Endothelial cell of umbilical vein (primary cell): ENCODE measurements at regions not wholly inside any gene's neighbourhood (a gene's known extent, or its start where the extent isn't known, plus 50 kb on each side); places are given as distances from the start of the nearest gene placed in this dataset.

Source experiments
- BruUV-seq: library from RNA; stranded (reverse); fragments of 400-500 nt; replicated peaks from 2 replicates; lab custom pipeline; 2021; lab: Mats Ljungman, UMichigan
- CTCF ChIA-PET: fragments of 300-600, 350-600 bp; sonication (Branson Sonifier 250); formaldehyde crosslinking; loops from one replicate; lab custom pipeline; 2021; ENCODE audit warnings: antibody characterized with exemption, inconsistent platforms; lab: Charles Lee
- POLR2A ChIA-PET: fragments of 300-600, 350-600 bp; sonication (Branson Sonifier 250); formaldehyde crosslinking; loops from one replicate; lab custom pipeline; 2021; ENCODE audit warnings: antibody characterized with exemption, inconsistent platforms; lab: Charles Lee
- DNase-seq: peaks from one replicate; pipeline ENCODE4 v3.0.0-alpha.2; 2011; ENCODE audit warnings: low read depth, low spot score
- FAIRE-seq: peaks from 2 replicates; lab custom pipeline; 2011; peaks lifted over from hg19 to GRCh38; lab: Jason Lieb, UNC
- H2AFZ ChIP-seq: 2 replicates; pipeline ENCODE4 v1.6.0; 2012; ENCODE audit warnings: low read depth, low read length, control low read depth, inconsistent platforms
- H3K27ac ChIP-seq: 2 replicates; pipeline ENCODE4 v1.5.1; 2011; ENCODE audit warnings: low read depth, mild to moderate bottlenecking, control low read depth, low read length, moderate library complexity; ENCODE audit not compliant: insufficient read depth
- H3K27me3 ChIP-seq, 2 experiments: 2 replicates each; pipeline versions ENCODE4 v1.6.0 to v1.6.1; 2011; ENCODE audit warnings: low read length in 2 of 2, mixed read lengths in 1 of 2; ENCODE audit not compliant: control insufficient read depth in 2 of 2, insufficient read depth in 2 of 2
- H3K36me3 ChIP-seq, 2 experiments: 2 replicates in 1 of 2; 3 replicates in 1 of 2; pipeline ENCODE4 v1.5.1; 2011; ENCODE audit warnings: low read length in 2 of 2, mild to moderate bottlenecking in 1 of 2, moderate library complexity in 1 of 2; ENCODE audit not compliant: control insufficient read depth in 2 of 2, insufficient read depth in 2 of 2; ENCODE audit errors: extremely low read depth in 1 of 2
- H3K4me1 ChIP-seq: 3 replicates; pipeline ENCODE4 v1.5.1; 2011; ENCODE audit warnings: mild to moderate bottlenecking, low read length; ENCODE audit not compliant: control insufficient read depth, insufficient read depth; ENCODE audit errors: extremely low read depth
- H3K4me2 ChIP-seq: 2 replicates; pipeline ENCODE4 v1.6.1; 2011; ENCODE audit warnings: low read length, control low read depth, mixed read lengths; ENCODE audit not compliant: insufficient read depth
- H3K4me3 ChIP-seq, 3 experiments: fragments of 200-600 bp in 1 of 3; sonication (generic), shearing (Covaris generic) in 1 of 3; replicated peaks in 1 of 3; 2 replicates each; pipeline ENCODE4 v1.5.1; 2011 to 2016; ENCODE audit warnings: control low read depth in 3 of 3, low read length in 3 of 3, mild to moderate bottlenecking in 2 of 3, inconsistent platforms in 1 of 3, low read depth in 1 of 3, moderate library complexity in 1 of 3; ENCODE audit not compliant: insufficient read depth in 1 of 3
- H3K79me2 ChIP-seq: 2 replicates; pipeline ENCODE4 v1.6.0; 2012; ENCODE audit warnings: low read length, inconsistent platforms; ENCODE audit not compliant: control insufficient read depth, insufficient read depth
- H3K9ac ChIP-seq: replicated peaks from 2 replicates; pipeline ENCODE3; 2011; ENCODE audit warnings: low read length, control low read depth; ENCODE audit not compliant: insufficient read depth; ENCODE audit errors: extremely low read depth
- H3K9me1 ChIP-seq: replicated peaks from 3 replicates; pipeline ENCODE4 v1.6.0; 2011; ENCODE audit warnings: mild to moderate bottlenecking, low read length; ENCODE audit not compliant: control insufficient read depth, insufficient read depth; ENCODE audit errors: extremely low read depth
- H3K9me3 ChIP-seq: replicated peaks from 2 replicates; pipeline ENCODE4 v1.5.1; 2012; ENCODE audit warnings: low read length, inconsistent platforms; ENCODE audit not compliant: control insufficient read depth, insufficient read depth
- H4K20me1 ChIP-seq: replicated peaks from 2 replicates; pipeline ENCODE3; 2011; ENCODE audit warnings: mild to moderate bottlenecking, low read length; ENCODE audit not compliant: control insufficient read depth, insufficient read depth; ENCODE audit errors: extremely low read depth
- FOS ChIP-seq: IDR thresholded peaks from 2 replicates; pipeline ENCODE4 v1.6.1; 2011; ENCODE audit warnings: mild to moderate bottlenecking, low read length, moderate library complexity, borderline replicate concordance; ENCODE audit not compliant: insufficient read depth
- GATA2 ChIP-seq: IDR thresholded peaks from 2 replicates; pipeline ENCODE4 v1.7.0; 2011; ENCODE audit warnings: low read depth, mild to moderate bottlenecking, moderate library complexity, mixed read lengths, low read length; ENCODE audit not compliant: insufficient read length, insufficient read depth
- MAX ChIP-seq: IDR thresholded peaks from 2 replicates; pipeline ENCODE4 v1.6.1; 2011; ENCODE audit not compliant: insufficient read depth, insufficient read length
- MYC ChIP-seq: IDR thresholded peaks from one replicate; pipeline ENCODE4 v1.6.1; 2011; ENCODE audit warnings: mild to moderate bottlenecking, low read depth, low read length
- POLR2AphosphoS5 ChIP-seq: IDR thresholded peaks from 2 replicates; pipeline ENCODE4 v1.6.1; 2012; ENCODE audit warnings: low read depth, mild to moderate bottlenecking, control low read depth, low read length, moderate library complexity; ENCODE audit not compliant: insufficient read depth
- dilution Hi-C: fragments of 300-500 bp; cut with MboI; formaldehyde crosslinking; loops from one replicate; pipeline ENCODE4 v1.15.0; 2019; ENCODE audit warnings: low sequenced_read_pairs; ENCODE audit not compliant: extremely low pct_ligation_motif_present
- intact Hi-C: fragments of 100-400 bp; cut with micrococcal nuclease; formaldehyde crosslinking; loops from one replicate; pipeline ENCODE4 v1.10.0; 2022
- TF ChIP-seq, protein P1 (sequence below), 2 donors: IDR thresholded peaks; 1 replicate in 1 of 2; 2 replicates in 1 of 2; pipeline ENCODE4 v1.5.1; 2011; ENCODE audit warnings: low read length in 2 of 2, mild to moderate bottlenecking in 2 of 2, moderate library complexity in 2 of 2, control low read depth in 1 of 2, inconsistent platforms in 1 of 2, low read depth in 1 of 2; ENCODE audit not compliant: insufficient read depth in 1 of 2; ENCODE audit errors: extremely low read depth in 1 of 2

DNA sequence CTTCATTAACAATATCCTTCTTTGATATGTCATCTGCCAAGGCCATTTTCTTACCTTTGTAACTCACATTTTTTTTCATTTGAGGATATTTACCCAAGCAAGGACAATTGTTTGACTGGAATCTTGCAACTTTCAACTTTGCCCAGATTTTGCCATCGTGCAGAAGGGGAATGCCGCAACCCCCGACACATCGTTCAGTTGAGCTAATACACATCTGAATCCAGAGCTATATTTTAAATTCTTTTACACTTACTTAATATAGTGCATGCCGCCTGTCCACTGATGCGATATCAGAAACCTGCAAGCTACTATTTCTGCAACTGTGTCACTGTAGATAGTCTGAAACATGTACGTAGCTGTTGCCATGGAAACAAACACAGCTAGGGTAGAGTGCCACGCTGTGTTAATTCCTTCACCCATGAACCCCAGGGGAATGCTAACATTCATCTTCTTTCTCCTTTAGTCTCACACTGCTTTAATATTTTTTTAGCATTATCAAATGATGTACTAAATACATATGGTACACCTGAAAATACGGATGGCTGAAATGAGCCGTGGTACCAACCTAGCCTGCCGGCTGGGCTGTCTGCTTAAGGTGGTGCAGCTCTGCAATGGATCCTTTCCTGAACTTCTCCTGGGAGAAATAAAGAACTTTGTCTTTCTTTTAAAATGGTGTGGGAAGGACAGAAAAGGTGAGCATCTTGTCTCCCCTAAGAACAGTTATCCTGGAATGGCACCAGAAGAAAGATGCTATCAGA is 77.0 kb upstream of the FOXN3 start:
- Histone ChIP-seq H2AFZ (no peak overlapping the region), H3K79me2 (no peaks in the 10 kb centered on the region), H3K27ac (no peak overlapping the region), H3K9me3 (no peaks in the 10 kb centered on the region), H3K36me3 (no peaks in the 10 kb centered on the region), H3K4me1 (no peaks in the 10 kb centered on the region), H3K9ac (no peak overlapping the region), H3K4me3 (no peak overlapping the region), H4K20me1 (no peaks in the 10 kb centered on the region), H3K4me2 (no peak overlapping the region), H3K27me3 (no peaks in the 10 kb centered on the region), H3K9me1 (no peaks in the 10 kb centered on the region)
- intact Hi-C loops (no loop called here), dilution Hi-C loops (no loop called here)
- no peak for DNase-seq
- CTCF ChIA-PET = interaction anchor here (0.6 to 2.0 kb wide), 4 partner anchors 8 to 361 kb away, joined by 3 to 7 read pairs (median 4); no protein-coding TSS in a partner anchor
- no TSS peak for BruUV-seq
- POLR2A ChIA-PET = no interaction called here
- TF ChIP-seq, protein P1, sequence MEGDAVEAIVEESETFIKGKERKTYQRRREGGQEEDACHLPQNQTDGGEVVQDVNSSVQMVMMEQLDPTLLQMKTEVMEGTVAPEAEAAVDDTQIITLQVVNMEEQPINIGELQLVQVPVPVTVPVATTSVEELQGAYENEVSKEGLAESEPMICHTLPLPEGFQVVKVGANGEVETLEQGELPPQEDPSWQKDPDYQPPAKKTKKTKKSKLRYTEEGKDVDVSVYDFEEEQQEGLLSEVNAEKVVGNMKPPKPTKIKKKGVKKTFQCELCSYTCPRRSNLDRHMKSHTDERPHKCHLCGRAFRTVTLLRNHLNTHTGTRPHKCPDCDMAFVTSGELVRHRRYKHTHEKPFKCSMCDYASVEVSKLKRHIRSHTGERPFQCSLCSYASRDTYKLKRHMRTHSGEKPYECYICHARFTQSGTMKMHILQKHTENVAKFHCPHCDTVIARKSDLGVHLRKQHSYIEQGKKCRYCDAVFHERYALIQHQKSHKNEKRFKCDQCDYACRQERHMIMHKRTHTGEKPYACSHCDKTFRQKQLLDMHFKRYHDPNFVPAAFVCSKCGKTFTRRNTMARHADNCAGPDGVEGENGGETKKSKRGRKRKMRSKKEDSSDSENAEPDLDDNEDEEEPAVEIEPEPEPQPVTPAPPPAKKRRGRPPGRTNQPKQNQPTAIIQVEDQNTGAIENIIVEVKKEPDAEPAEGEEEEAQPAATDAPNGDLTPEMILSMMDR (IDR thresholded peaks at IDR 0.05; ENCODE audit: extremely low read depth in 1 of 2, insufficient read depth in 1 of 2, low read depth in 1 of 2, low read length in 2 of 2) = no peak
- no peak for TF ChIP-seq GATA2
- TF ChIP-seq MAX = no peak
- no peak for TF ChIP-seq FOS
- TF ChIP-seq MYC = no peak
- TF ChIP-seq POLR2AphosphoS5 = no peak
- no peak for FAIRE-seq
